Parathyroid adenoma (tissue), 2 donors: ENCODE measurements at regions not wholly inside any gene's neighbourhood (a gene's known extent, or its start where the extent isn't known, plus 50 kb on each side); places are given as distances from the start of the nearest gene placed in this dataset.

Source experiments
- H2AFZ ChIP-seq: fragments of 300-600 bp; sonication (generic); one replicate; pipeline ENCODE4 v1.7.0; 2017; ENCODE audit warnings: antibody characterized with exemption, mild to moderate bottlenecking
- H3K27ac ChIP-seq: fragments of 300-600 bp; sonication (generic); one replicate; pipeline ENCODE4 v1.7.0; 2017
- H3K27me3 ChIP-seq: fragments of 300-600 bp; sonication (generic); one replicate; pipeline ENCODE4 v1.7.0; 2017; ENCODE audit warnings: low read length; ENCODE audit not compliant: control insufficient read depth, insufficient read depth
- H3K36me3 ChIP-seq: fragments of 300-600 bp; sonication (generic); one replicate; pipeline ENCODE4 v1.7.0; 2017; ENCODE audit warnings: low read length; ENCODE audit not compliant: control insufficient read depth, insufficient read depth
- H3K4me1 ChIP-seq: fragments of 300-600 bp; sonication (generic); one replicate; pipeline ENCODE4 v1.7.0; 2017; ENCODE audit warnings: control low read depth
- H3K4me2 ChIP-seq: fragments of 300-600 bp; sonication (generic); one replicate; pipeline ENCODE4 v1.7.0; 2017; ENCODE audit warnings: low read length
- H3K4me3 ChIP-seq: fragments of 300-600 bp; sonication (generic); one replicate; pipeline ENCODE4 v1.7.0; 2017; ENCODE audit warnings: low read depth, low read length
- H3K79me2 ChIP-seq: fragments of 300-600 bp; sonication (generic); one replicate; pipeline ENCODE4 v1.7.0; 2017; ENCODE audit warnings: control low read depth
- H3K9ac ChIP-seq: fragments of 300-600 bp; sonication (generic); one replicate; pipeline ENCODE4 v1.7.0; 2017; ENCODE audit warnings: mild to moderate bottlenecking
- H3K9me3 ChIP-seq: fragments of 300-600 bp; sonication (generic); one replicate; pipeline ENCODE4 v1.7.0; 2017; ENCODE audit warnings: low read length; ENCODE audit not compliant: control insufficient read depth
- TF ChIP-seq, protein P1 (sequence below): fragments of 300-600 bp; sonication (generic); IDR thresholded peaks from one replicate; pipeline ENCODE4 v1.7.0; 2017; ENCODE audit warnings: antibody characterized with exemption, mild to moderate bottlenecking
- donor health status: primary hyperparathyroidism.

DNA sequence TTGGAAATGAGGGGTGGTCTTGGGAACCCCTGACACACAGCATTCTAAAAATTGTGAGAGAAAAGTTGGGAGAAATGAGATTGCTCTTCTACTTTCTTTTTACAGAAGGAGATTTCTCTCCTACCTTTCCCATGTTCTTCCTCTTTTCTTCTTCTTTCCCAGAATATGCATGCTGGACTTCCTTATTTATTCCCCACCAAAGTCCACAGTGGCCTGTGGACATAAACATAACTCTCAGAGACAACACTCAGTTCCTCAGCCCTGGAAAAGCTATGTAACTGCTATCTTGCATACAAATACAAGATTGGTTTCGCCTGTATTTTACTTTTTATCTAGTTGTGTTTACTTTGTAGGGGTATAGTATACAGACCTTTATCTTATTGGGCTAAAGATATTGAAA is 54.6 kb upstream of the C1GALT1 start:
- TF ChIP-seq, protein P1, sequence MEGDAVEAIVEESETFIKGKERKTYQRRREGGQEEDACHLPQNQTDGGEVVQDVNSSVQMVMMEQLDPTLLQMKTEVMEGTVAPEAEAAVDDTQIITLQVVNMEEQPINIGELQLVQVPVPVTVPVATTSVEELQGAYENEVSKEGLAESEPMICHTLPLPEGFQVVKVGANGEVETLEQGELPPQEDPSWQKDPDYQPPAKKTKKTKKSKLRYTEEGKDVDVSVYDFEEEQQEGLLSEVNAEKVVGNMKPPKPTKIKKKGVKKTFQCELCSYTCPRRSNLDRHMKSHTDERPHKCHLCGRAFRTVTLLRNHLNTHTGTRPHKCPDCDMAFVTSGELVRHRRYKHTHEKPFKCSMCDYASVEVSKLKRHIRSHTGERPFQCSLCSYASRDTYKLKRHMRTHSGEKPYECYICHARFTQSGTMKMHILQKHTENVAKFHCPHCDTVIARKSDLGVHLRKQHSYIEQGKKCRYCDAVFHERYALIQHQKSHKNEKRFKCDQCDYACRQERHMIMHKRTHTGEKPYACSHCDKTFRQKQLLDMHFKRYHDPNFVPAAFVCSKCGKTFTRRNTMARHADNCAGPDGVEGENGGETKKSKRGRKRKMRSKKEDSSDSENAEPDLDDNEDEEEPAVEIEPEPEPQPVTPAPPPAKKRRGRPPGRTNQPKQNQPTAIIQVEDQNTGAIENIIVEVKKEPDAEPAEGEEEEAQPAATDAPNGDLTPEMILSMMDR, result no peak
- no peak overlapping the region for H3K4me2 ChIP-seq
- no peak overlapping the region for H3K27ac ChIP-seq

DNA sequence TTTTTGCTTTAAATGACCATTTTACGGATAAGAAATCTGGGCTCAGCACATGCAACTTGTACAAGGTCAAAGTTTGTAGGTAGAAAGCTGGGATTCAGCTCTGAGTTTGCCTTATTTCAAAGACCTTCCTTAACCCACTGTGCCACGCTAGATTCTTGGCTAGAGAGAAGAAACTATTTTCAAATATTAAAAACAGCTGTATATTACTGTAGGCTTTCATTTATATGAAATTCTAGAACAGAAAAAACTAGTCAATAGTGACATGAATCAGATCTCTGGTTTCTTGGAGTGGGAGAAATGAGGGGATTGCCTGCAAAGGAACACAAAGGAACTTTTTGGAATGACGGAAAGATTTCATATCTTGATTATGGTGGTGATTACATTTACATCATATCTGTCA is 53.0 kb upstream of the C1GALT1 start:
- H3K4me1 ChIP-seq, result peaks cover 9% of the 10 kb centered on the region
- no peak overlapping the region for H3K4me2 ChIP-seq
- H3K9me3 ChIP-seq, result no peaks in the 10 kb centered on the region
- no peak overlapping the region for H3K4me3 ChIP-seq
- TF ChIP-seq, protein P1, result no peak
- H3K9ac ChIP-seq, result no peak overlapping the region
- H3K27ac ChIP-seq, result no peak overlapping the region
- H3K27me3 ChIP-seq, result no peaks in the 10 kb centered on the region
- H3K79me2 ChIP-seq, result no peaks in the 10 kb centered on the region
- H3K36me3 ChIP-seq, result no peaks in the 10 kb centered on the region
- H2AFZ ChIP-seq, result no peak overlapping the region

More for the DNA sequence above, 54.6 kb upstream of the C1GALT1 start:
- no peaks in the 10 kb centered on the region for H3K79me2 ChIP-seq
- H3K4me1 ChIP-seq, result peaks cover 9% of the 10 kb centered on the region
- no peak overlapping the region for H2AFZ ChIP-seq
- no peak overlapping the region for H3K4me3 ChIP-seq
- no peaks in the 10 kb centered on the region for H3K27me3 ChIP-seq
- no peaks in the 10 kb centered on the region for H3K36me3 ChIP-seq
- H3K9ac ChIP-seq, result no peak overlapping the region
- no peaks in the 10 kb centered on the region for H3K9me3 ChIP-seq

DNA sequence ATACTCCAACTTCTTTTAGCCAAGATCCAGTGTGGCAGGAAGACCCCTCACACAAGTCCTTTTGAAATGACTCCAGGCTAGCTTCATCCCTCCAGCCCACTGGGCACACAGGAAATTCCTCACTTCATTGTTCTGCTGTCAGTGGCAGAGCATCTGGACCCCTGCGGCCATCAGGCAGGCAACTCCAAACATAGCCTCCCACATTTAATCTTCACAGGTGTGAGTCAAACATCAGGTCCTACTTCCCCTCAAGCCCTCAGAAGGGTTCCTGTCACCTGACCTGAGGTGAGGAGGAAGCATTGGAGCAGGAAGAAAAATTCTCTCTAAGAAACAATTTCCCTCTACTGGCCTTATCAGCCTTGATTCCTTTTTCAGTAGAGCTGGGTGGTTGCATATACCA is 51.1 kb upstream of the C1GALT1 start:
- no peaks in the 10 kb centered on the region for H3K27me3 ChIP-seq
- no peaks in the 10 kb centered on the region for H3K79me2 ChIP-seq
- H3K36me3 ChIP-seq, result no peaks in the 10 kb centered on the region
- no peaks in the 10 kb centered on the region for H3K9me3 ChIP-seq
- TF ChIP-seq, protein P1, result no peak
- H3K4me1 ChIP-seq, result peaks cover 9% of the 10 kb centered on the region
- no peak overlapping the region for H3K9ac ChIP-seq
- no peak overlapping the region for H3K4me3 ChIP-seq
- no peak overlapping the region for H2AFZ ChIP-seq
- H3K4me2 ChIP-seq, result no peak overlapping the region
- H3K27ac ChIP-seq, result no peak overlapping the region
